Right ventricle myocardium superior (tissue), 1 donor: ENCODE measurements at regions not wholly inside any gene's neighbourhood (a gene's known extent, or its start where the extent isn't known, plus 50 kb on each side); places are given as distances from the start of the nearest gene placed in this dataset.

ENCODE experiments used
- ATAC-seq: fragments of 200-7000 bp; cut with Tn5 transposase; one replicate; pipeline ENCODE4 v1.9.1; 2020; ENCODE audit warnings: mild to moderate bottlenecking; ENCODE audit not compliant: poor library complexity
- DNase-seq: peaks from one replicate; pipeline ENCODE4 v3.0.0-alpha.2; 2020
- intact Hi-C: fragments of 100-400 bp; cut with DNase I; formaldehyde crosslinking; loops from one replicate; pipeline ENCODE4 v1.11.2; 2022
- donor health status: DM: no; HTN: yes; CAD: no; lungs with severe emphysema.

GRCh38 chr12:73383584-73384222, 1111.5 kb downstream of the TRHDE start:
- intact Hi-C loops, result no loop called here
- no peak for DNase-seq
- no peak for ATAC-seq

DNA sequence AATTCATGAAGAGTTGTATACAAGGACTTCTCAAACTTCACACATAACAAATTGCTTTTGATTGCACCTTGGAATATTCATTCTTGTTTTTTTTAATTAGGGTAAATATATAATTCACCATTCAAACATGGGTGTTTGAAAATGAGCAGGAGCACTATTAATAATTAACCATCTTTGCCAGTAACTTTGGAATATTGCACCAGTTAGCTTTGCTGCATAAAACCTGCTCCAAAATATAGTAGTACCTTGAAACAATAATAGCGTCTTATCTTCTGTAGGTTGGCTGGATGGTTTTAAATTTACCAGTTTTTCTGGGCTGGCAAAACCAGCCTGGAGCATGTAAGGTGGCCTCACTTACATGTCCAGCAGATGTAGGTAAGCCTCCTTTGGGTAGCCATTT, 1112.4 kb downstream of the TRHDE start:
- DNase-seq (no peak), ATAC-seq (no peak)
- intact Hi-C loops, result no loop called here

- intact Hi-C loops, result no loop called here
- DNase-seq (no peak), ATAC-seq (no peak)
Measured at GRCh38 chr12:73390261-73390660, 1118.1 kb downstream of the TRHDE start.

- DNase-seq (no peak), ATAC-seq (no peak)
- intact Hi-C loops, result no loop called here
Measured at GRCh38 chr12:73413051-73413450, 1124.6 kb upstream of the ATXN7L3B start.

DNA sequence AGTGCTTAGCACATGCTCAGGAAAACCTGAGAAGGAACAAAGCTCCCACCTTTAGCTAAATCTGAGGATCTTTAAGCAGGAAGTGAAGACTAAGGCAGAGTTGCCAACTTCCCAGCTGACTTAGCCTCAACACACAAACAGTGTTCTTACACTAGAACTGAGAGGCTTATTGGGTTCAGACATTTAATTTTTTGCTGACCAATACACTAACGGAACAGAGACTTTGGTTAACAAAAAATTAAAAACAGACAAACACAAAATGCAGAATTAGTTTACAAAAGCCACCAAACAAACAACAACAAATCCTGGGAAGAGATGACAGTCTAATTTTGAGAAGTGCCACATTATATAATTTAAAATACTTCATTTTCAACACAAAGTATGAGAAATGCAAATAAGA, 1123.7 kb upstream of the ATXN7L3B start:
- no peak for ATAC-seq
- intact Hi-C loops, result no loop called here
- no peak for DNase-seq

DNA sequence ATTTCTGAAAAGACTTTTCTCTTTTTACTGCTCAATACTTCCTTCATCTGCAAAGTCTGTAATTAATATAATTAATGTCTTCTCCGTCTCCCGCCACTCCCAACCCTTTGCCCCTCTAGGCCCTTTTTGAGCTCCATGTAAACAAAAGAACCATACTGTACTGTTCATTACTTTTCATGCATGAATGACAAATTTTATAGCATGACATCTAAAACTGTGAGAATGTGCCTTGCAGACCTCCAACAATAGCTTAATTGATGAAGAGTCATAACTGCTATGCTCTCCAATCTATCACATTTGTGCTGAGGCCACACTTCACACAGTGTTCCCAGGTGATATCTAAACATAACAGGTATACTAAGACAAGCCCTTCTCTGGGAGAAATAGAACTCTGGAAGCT, 1122.7 kb upstream of the ATXN7L3B start:
- ATAC-seq (no peak), DNase-seq (no peak)
- intact Hi-C loops, result no loop called here

DNA sequence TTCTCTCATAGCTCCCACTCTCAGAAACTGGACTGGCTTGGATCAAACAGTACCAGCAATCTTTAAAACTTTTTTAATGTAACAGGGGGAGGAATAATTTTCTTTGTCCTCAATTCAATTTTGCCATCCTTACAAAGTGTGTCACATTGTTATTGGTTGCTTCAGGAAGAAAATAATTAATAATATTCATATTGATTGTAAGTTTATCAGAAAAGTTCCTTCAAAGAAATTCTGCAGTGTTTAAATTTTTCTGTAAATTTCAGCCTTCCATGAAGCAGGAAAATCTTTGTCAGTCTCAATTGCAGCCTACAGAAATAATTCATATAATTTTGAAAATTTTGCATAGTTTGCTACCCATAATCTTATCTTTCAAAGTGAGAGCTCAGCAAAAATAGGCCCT, 1119.1 kb upstream of the ATXN7L3B start:
- intact Hi-C loops, result no loop called here
- no peak for DNase-seq
- ATAC-seq, result no peak

DNA sequence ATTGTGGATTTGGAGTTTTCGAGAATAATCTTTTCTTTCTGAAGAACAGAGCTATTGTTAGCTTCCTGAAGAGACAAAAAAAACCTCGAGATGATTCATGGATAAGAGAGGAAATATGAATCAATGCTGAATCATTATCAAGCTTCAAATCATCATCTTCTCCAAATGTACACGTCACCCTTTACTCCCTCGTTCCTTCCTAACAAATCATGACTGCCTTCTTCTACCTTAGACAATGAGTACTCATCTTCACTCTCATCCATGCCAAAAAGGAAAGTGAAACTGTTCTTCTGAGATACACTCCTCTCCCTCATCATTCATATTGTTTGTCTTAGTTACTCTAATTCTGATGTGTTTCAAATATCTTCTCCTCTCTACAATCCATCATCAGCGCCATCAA, 1115.8 kb upstream of the ATXN7L3B start:
- ATAC-seq (no peak), DNase-seq (no peak)

GRCh38 chr12:73424484-73424883, 1113.2 kb upstream of the ATXN7L3B start:
- no peak for DNase-seq
- intact Hi-C loops, result no loop called here

More for the DNA sequence above, 1115.8 kb upstream of the ATXN7L3B start:
- intact Hi-C loops, result no loop called here

DNA sequence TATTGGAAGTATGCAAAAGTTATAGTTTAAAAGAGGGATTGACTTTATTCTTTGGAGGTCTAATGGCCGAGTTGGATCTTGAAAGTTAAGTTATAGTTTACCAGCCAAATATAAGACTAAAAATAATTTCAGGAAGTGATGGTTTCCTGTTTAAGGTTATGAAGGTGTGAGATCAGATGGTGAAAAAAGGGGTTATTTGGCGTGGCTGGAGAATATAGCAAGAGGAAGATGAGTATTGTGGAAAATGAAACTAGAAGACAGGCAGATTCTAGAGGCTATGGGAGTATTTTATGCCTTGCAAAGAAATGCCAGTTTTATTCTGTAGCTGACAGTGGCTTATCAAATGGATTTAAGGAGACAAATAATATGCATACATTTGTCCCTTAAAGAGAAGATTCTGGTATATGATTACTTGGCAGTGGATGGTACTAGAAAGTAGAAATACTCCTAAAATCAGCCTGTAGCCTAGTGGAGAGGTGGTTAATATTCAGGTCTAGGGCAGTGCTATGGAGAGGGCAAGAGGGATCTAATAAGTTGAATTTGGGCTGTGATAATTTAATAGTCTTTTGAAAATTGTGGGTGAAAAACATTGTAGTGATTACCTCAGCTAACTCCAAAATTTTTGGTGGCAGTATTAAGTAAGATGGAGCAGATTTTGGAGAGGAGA, 1091.8 kb upstream of the ATXN7L3B start:
- intact Hi-C loops, result no loop called here
- DNase-seq, result no peak
- ATAC-seq, result no peak

More at GRCh38 chr12:73424484-73424883, 1113.2 kb upstream of the ATXN7L3B start:
- ATAC-seq, result no peak

DNA sequence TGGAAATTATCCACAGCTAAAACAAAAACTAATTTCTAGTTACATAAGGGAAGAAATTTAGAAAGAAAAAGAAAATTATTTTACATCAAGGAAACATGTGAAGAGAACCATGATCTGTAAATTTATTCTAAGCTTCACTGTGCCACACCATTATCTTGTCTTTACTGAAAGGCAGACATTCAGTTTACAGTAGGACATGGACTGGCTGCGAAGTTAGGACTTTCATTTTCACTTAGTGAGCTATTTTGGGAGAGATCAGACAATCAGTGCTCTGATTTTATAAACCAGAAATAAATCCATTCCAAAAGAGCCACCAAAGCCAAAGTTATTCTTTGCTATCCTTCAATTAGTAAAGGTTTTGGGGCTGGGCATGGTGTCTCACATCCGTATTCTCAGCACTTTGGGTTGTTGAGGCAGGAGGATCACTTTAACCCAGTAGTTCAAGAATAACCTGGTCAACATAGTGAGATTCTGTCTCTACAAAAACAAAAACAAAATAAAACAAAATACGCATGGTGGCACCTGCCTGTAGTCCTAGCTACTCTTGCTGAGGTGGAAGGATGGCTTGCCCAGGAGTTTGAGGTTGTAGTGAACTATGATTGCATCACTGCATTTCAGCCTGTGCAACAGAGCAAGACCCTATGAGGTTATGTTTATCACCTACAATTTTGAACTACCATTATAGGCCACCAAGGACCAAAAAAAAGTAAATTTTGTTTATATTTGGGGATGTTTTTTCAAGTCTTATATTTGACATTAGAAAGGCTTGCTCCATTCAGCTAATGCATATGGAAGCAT, 1084.8 kb upstream of the ATXN7L3B start:
- intact Hi-C loops, result no loop called here
- ATAC-seq (no peak), DNase-seq (no peak)

DNA sequence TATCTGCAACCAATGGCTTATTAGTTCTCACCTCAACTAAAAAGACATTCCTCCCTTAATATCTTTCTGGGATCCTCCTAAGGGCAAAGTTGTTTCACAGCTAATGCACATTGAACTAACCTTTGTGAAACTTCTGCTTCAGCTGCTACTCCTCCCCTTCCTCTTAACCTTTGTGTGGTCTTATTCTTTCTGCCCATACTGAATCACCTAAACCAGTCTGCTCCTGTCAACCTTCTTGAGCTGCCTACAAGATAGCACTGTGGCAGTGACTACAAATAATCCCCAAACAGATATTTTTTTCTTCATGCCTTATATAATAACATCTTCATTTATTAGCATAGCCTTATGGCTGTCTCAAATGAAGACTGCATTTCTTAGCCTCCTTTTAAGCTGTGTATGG, 1077.4 kb upstream of the ATXN7L3B start:
- intact Hi-C loops, result no loop called here
- DNase-seq (no peak), ATAC-seq (no peak)

- ATAC-seq (no peak), DNase-seq (no peak)
- intact Hi-C loops, result no loop called here
Measured at GRCh38 chr12:73465106-73465505, 1072.5 kb upstream of the ATXN7L3B start.

- ATAC-seq (no peak), DNase-seq (no peak)
- intact Hi-C loops, result no loop called here
Measured at GRCh38 chr12:73486256-73486655, 1051.4 kb upstream of the ATXN7L3B start.

DNA sequence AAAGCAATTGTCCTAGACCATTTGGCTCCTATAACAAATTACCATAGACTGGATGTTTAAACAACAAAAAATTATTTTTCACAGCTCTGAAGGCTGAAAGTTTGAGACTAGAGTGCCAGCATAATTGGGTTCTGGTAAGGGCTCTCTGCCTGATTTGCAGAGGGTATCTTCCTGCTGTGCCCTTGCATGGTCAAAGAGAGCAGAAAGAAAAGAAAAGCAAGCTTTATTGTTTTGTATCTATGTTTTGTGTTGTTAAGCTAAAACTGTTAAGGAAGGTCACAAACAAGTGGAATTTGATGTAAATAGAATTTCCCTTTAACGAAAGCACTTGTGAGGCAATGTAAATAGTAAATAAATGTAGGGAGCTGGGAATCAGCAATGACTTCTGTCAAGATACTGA, 1031.0 kb upstream of the ATXN7L3B start:
- DNase-seq (no peak), ATAC-seq (no peak)
- intact Hi-C loops, result no loop called here

- ATAC-seq, result no peak
- intact Hi-C loops, result no loop called here
- DNase-seq, result no peak
Measured at GRCh38 chr12:73514672-73515071, 1023.0 kb upstream of the ATXN7L3B start.

- intact Hi-C loops, result no loop called here
- DNase-seq (no peak), ATAC-seq (no peak)
Measured at GRCh38 chr12:73517859-73518258, 1019.8 kb upstream of the ATXN7L3B start.

GRCh38 chr12:73529231-73529630, 1008.4 kb upstream of the ATXN7L3B start:
- no peak for DNase-seq
- intact Hi-C loops, result no loop called here
- ATAC-seq, result no peak

- no peak for ATAC-seq
- intact Hi-C loops, result no loop called here
- DNase-seq, result no peak
Measured at GRCh38 chr12:73529954-73530353, 1007.7 kb upstream of the ATXN7L3B start.

GRCh38 chr12:73531752-73532151, 1005.9 kb upstream of the ATXN7L3B start:
- no peak for ATAC-seq
- intact Hi-C loops, result no loop called here
- no peak for DNase-seq
